Fibroblast of pulmonary artery (primary cell): ENCODE measurements at regions not wholly inside any gene's neighbourhood (a gene's known extent, or its start where the extent isn't known, plus 50 kb on each side); places are given as distances from the start of the nearest gene placed in this dataset.

Experiments
- DNase-seq: peaks from one replicate; pipeline ENCODE4 v3.0.0-alpha.2; 2010; ENCODE audit warnings: low read depth
- H3K4me3 ChIP-seq: replicated peaks from 2 replicates; pipeline ENCODE4 v1.5.1; 2011; ENCODE audit warnings: low read depth, mild to moderate bottlenecking, control low read depth, low read length, moderate library complexity
- CTCF ChIP-seq: IDR thresholded peaks from 2 replicates; pipeline ENCODE4 v1.5.1; 2011; ENCODE audit warnings: mild to moderate bottlenecking, control low read depth, low read length, inconsistent platforms; ENCODE audit errors: missing control alignments

DNA sequence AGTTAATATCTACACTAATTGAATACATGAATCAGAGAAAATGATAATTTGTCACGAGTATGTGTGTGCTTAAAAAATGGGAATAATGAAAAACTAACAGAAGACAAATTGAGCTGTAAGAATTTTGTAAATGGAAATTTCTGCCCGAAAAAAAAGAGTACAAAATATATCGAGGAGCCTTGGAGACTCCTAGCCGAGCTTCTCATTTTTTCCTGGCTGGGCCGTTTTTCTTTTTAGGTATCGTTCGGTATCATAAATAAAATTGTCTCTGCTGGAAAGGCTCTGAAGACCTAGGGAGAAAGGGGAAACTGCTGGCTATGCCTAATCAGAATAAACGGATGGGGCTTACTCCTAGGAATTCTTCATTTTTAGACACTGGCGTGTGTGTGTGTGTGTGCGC, 227.2 kb upstream of the RAG2 start:
- H3K4me3 ChIP-seq = no peak overlapping the region
- TF ChIP-seq CTCF = no peak
- no peak for DNase-seq

- no peak for DNase-seq
- no peak overlapping the region for H3K4me3 ChIP-seq
- no peak for TF ChIP-seq CTCF
Measured at GRCh38 chr11:36824349-36824748, 226.3 kb upstream of the RAG2 start.

DNA sequence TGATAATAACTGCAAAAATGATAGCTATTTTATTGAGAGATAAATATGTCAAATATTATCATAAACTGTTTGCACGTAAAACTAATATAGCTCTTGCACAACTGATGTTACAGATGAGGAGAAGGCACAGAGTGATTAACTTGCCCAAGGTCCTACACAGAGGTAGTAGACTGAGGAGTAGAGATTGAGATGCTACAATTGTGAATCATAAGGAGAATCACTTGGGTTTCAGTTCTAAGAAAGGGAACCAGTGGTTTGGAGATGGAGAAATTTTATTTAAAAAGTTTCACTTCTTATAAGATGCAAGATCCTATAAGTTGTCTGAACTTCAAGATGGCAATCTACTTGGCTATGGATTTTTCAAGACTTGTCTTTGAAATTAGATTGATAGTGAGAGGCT, 224.8 kb upstream of the RAG2 start:
- no peak for TF ChIP-seq CTCF
- no peak overlapping the region for H3K4me3 ChIP-seq

GRCh38 chr11:36818410-36818809, 220.4 kb upstream of the RAG2 start:
- peak; percentile 8 for TF ChIP-seq CTCF
- DNase-seq = no peak
- H3K4me3 ChIP-seq = no peak overlapping the region

More for the DNA sequence above, 224.8 kb upstream of the RAG2 start:
- DNase-seq = no peak

- no peak for DNase-seq
- TF ChIP-seq CTCF = no peak
- H3K4me3 ChIP-seq = no peak overlapping the region
Measured at GRCh38 chr11:36817336-36817965, 219.4 kb upstream of the RAG2 start.

- DNase-seq = no peak
- TF ChIP-seq CTCF = no peak
- no peak overlapping the region for H3K4me3 ChIP-seq
Measured at GRCh38 chr11:36809303-36809702, 211.3 kb upstream of the RAG2 start.

DNA sequence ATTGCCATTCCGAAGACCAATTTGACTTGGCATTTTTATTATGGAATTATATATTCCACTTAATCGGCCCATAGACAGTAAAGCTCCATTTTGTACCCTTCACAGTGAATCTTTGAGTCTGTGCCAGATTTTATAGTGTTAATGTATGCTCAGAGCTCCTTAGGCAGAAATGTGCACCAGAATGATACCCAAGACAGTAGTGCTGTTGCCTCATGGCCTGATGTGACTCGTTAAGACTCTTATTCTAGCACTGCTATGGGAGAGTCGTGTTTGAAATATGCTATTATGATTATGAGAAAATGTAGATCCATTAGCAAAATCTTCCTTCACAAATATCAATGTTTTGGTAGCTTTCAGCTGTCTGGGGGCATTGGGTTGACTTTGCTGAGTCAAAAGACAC, 209.8 kb upstream of the RAG2 start:
- DNase-seq = no peak
- H3K4me3 ChIP-seq = no peak overlapping the region
- no peak for TF ChIP-seq CTCF
